ENCODE measurements at regions not wholly inside any gene's neighbourhood (a gene's known extent, or its start where the extent isn't known, plus 50 kb on each side); places are given as distances from the start of the nearest gene placed in this dataset.
"Not testable (repeated sequence)": the region's sequence is repeated elsewhere in the genome, so short reads cannot be mapped to it uniquely, and the experiment has no call there.

- DNase-seq, result no peak
Measured at GRCh38 chr9:71587576-71588362, 180.5 kb downstream of the CEMIP2 start.

- DNase-seq, result no peak
Measured at GRCh38 chr9:71583792-71584191, 184.5 kb downstream of the CEMIP2 start.

- no peak for DNase-seq
Measured at GRCh38 chr9:71582347-71582746, 186.0 kb downstream of the CEMIP2 start.

- no peak for DNase-seq
Measured at GRCh38 chr9:71581101-71581500, 187.2 kb downstream of the CEMIP2 start.

- no peak for DNase-seq
Measured at GRCh38 chr9:71571186-71571585, 197.1 kb downstream of the CEMIP2 start.

GRCh38 chr9:71567890-71568289, 200.4 kb downstream of the CEMIP2 start:
- no peak for DNase-seq

GRCh38 chr9:71562140-71562539, 206.2 kb downstream of the CEMIP2 start:
- DNase-seq, result no peak

- DNase-seq, result no peak
Measured at GRCh38 chr9:71557310-71557709, 211.0 kb downstream of the CEMIP2 start.

GRCh38 chr9:71552480-71552879, 215.8 kb downstream of the CEMIP2 start:
- no peak for DNase-seq

GRCh38 chr9:71549023-71549422, 219.3 kb downstream of the CEMIP2 start:
- DNase-seq, result no peak

- DNase-seq, result no peak
Measured at GRCh38 chr9:71544464-71544863, 223.8 kb downstream of the CEMIP2 start.

GRCh38 chr9:71541436-71541835, 226.9 kb downstream of the CEMIP2 start:
- DNase-seq, result no peak

- no peak for DNase-seq
Measured at GRCh38 chr9:71524996-71525580, 243.2 kb downstream of the CEMIP2 start.

GRCh38 chr9:71524516-71524915, 243.8 kb downstream of the CEMIP2 start:
- DNase-seq, result no peak

- no peak for DNase-seq
Measured at GRCh38 chr9:71521132-71521531, 247.2 kb downstream of the CEMIP2 start.

GRCh38 chr9:71519098-71519696, 249.1 kb downstream of the CEMIP2 start:
- no peak for DNase-seq

- DNase-seq, result no peak
Measured at GRCh38 chr9:71518045-71518827, 250.1 kb downstream of the CEMIP2 start.

GRCh38 chr9:71515626-71516025, 252.7 kb downstream of the CEMIP2 start:
- no peak for DNase-seq

- no peak for DNase-seq
Measured at GRCh38 chr9:71515107-71515506, 253.2 kb downstream of the CEMIP2 start.

- DNase-seq, result no peak
Measured at GRCh38 chr9:71514344-71514975, 253.9 kb downstream of the CEMIP2 start.

GRCh38 chr9:71509054-71509453, 259.3 kb downstream of the CEMIP2 start:
- no peak for DNase-seq

GRCh38 chr9:71508141-71508540, 260.2 kb downstream of the CEMIP2 start:
- not testable (repeated sequence) for DNase-seq

GRCh38 chr9:71506821-71507220, 261.5 kb downstream of the CEMIP2 start:
- no peak for DNase-seq
